ENCODE measurements at regions not wholly inside any gene's neighbourhood (a gene's known extent, or its start where the extent isn't known, plus 50 kb on each side); places are given as distances from the start of the nearest gene placed in this dataset.

DNA sequence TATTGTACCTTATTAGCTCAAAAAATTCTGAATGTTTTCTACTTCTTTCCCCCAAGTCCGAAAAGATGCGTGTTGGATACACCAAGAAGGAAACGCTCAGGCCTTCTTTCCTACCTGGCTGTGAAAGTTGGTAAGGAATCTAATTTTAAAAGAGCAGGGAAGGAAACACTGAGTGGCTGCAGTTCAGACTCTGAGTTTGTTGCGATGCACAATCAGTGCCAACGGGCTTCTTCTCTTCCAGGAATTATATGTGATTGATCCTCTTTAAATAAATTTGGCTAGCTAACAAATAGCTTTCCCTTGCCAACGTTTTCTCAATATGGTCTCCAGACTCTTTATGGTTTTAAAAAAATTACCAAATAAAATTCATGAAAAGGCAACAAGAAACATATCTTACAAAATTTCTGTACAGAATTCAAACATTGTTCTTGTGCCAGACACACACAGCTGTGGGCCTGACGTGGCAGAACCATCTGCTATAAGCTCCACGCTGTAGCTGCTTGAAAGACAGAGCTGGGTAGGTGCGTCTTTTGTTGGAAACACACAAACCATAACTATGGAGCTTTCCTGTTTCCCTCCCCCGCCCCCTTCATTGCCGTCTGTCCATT lies 493.1 kb downstream of the ZNF608 start:
- TF ChIP-seq CTCF (IDR thresholded peaks at IDR 0.05) (no peak), POLR2A (IDR thresholded peaks at IDR 0.05) (no peak)
